ENCODE measurements at regions not wholly inside any gene's neighbourhood (a gene's known extent, or its start where the extent isn't known, plus 50 kb on each side); places are given as distances from the start of the nearest gene placed in this dataset.

DNA sequence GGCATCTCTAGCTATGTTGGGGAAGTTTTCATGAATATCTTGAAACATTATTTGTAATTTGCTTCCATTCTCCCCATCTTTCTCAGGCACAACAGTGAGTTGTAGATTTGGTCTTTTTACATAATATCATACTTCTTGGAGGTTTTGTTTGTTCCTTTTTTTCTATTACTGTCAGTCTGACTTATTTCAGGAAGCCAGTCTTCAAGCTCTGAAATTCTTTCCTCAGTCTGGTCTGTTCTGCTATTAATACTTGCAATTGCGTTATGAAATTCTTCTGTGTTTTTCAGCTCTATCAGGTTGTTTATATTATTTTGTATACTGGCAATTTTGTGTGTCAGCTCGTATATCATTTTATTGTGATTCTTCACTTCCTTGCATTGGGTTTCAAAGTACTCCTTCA is 424.6 kb upstream of the PTBP2 start:
- no peaks in the 10 kb centered on the region for H3K36me3 ChIP-seq (ENCODE audit: low read length)
- H3K4me2 ChIP-seq (ENCODE audit: low read depth, low read length, poor library complexity, severe bottlenecking), result no peak overlapping the region
- H3F3A ChIP-seq (ENCODE audit: insufficient read depth), result no peaks in the 10 kb centered on the region
- no peaks in the 10 kb centered on the region for H3K79me2 ChIP-seq (ENCODE audit: insufficient read depth, low read length)
- H2AFZ ChIP-seq (ENCODE audit: low read depth, low read length, severe bottlenecking), result no peak overlapping the region
- no peaks in the 10 kb centered on the region for H3K9me3 ChIP-seq (ENCODE audit: insufficient read depth, low read length)
- no peak overlapping the region for H3K27ac ChIP-seq (ENCODE audit: low read depth, low read length)
- H3K27me3 ChIP-seq (ENCODE audit: low read length), result no peaks in the 10 kb centered on the region
- no peak overlapping the region for H3K4me3 ChIP-seq (ENCODE audit: insufficient read depth, low read length, poor library complexity, severe bottlenecking)
- no peak overlapping the region for H3K9ac ChIP-seq (ENCODE audit: low read length)
- no peaks in the 10 kb centered on the region for H4K20me1 ChIP-seq (ENCODE audit: low read depth, low read length)
- TF ChIP-seq CTCF (IDR thresholded peaks at IDR 0.05; ENCODE audit: insufficient read depth, low read length, poor library complexity, severe bottlenecking) (no peak), EZH2phosphoT487 (conservative IDR thresholded peaks at IDR 0.05; ENCODE audit: low read length) (no peak)
- no peaks in the 10 kb centered on the region for H3K9me2 ChIP-seq (replicated peaks; ENCODE audit: insufficient read depth, low read length)

GRCh38 chr1:96306809-96307560 is 414.6 kb upstream of the PTBP2 start:
- no peaks in the 10 kb centered on the region for H4K20me1 ChIP-seq (ENCODE audit: low read depth, low read length)
- H3K27me3 ChIP-seq (ENCODE audit: low read length), result no peaks in the 10 kb centered on the region
- H3K9me3 ChIP-seq (ENCODE audit: insufficient read depth, low read length), result no peaks in the 10 kb centered on the region
- TF ChIP-seq CTCF (IDR thresholded peaks at IDR 0.05; ENCODE audit: insufficient read depth, low read length, poor library complexity, severe bottlenecking), result no peak
- no peak for TF ChIP-seq EZH2phosphoT487 (conservative IDR thresholded peaks at IDR 0.05; ENCODE audit: low read length)
- H2AFZ ChIP-seq (ENCODE audit: low read depth, low read length, severe bottlenecking), result no peak overlapping the region
- H3K4me3 ChIP-seq (ENCODE audit: insufficient read depth, low read length, poor library complexity, severe bottlenecking), result no peak overlapping the region
- H3K9ac ChIP-seq (ENCODE audit: low read length), result no peak overlapping the region
- H3K9me2 ChIP-seq (replicated peaks; ENCODE audit: insufficient read depth, low read length), result no peaks in the 10 kb centered on the region
- H3K4me2 ChIP-seq (ENCODE audit: low read depth, low read length, poor library complexity, severe bottlenecking), result no peak overlapping the region
- no peak overlapping the region for H3K27ac ChIP-seq (ENCODE audit: low read depth, low read length)
- no peaks in the 10 kb centered on the region for H3K36me3 ChIP-seq (ENCODE audit: low read length)
- H3F3A ChIP-seq (ENCODE audit: insufficient read depth), result no peaks in the 10 kb centered on the region
- no peaks in the 10 kb centered on the region for H3K79me2 ChIP-seq (ENCODE audit: insufficient read depth, low read length)

- Histone ChIP-seq H3K9ac (ENCODE audit: low read length) (no peak overlapping the region), H3K4me2 (ENCODE audit: low read depth, low read length, poor library complexity, severe bottlenecking) (no peak overlapping the region), H3K27ac (ENCODE audit: low read depth, low read length) (no peak overlapping the region), H2AFZ (ENCODE audit: low read depth, low read length, severe bottlenecking) (no peak overlapping the region), H3K9me3 (ENCODE audit: insufficient read depth, low read length) (no peaks in the 10 kb centered on the region), H3K36me3 (ENCODE audit: low read length) (no peaks in the 10 kb centered on the region), H3K9me2 (replicated peaks; ENCODE audit: insufficient read depth, low read length) (no peaks in the 10 kb centered on the region), H3K79me2 (ENCODE audit: insufficient read depth, low read length) (no peaks in the 10 kb centered on the region), H4K20me1 (ENCODE audit: low read depth, low read length) (no peaks in the 10 kb centered on the region), H3K27me3 (ENCODE audit: low read length) (no peaks in the 10 kb centered on the region), H3F3A (ENCODE audit: insufficient read depth) (no peaks in the 10 kb centered on the region), H3K4me3 (ENCODE audit: insufficient read depth, low read length, poor library complexity, severe bottlenecking) (no peak overlapping the region)
- no peak for TF ChIP-seq CTCF (IDR thresholded peaks at IDR 0.05; ENCODE audit: insufficient read depth, low read length, poor library complexity, severe bottlenecking)
These were observed 413.3 kb upstream of the PTBP2 start for GRCh38 chr1:96308314-96308713.
